Non-pigmented ciliary epithelial cell (primary cell): ENCODE measurements at regions not wholly inside any gene's neighbourhood (a gene's known extent, or its start where the extent isn't known, plus 50 kb on each side); places are given as distances from the start of the nearest gene placed in this dataset.
"Not testable (repeated sequence)": the region's sequence is repeated elsewhere in the genome, so short reads cannot be mapped to it uniquely, and the experiment has no call there.

ENCODE experiments used
- DNase-seq: peaks from one replicate; pipeline ENCODE4 v3.0.0-alpha.2; 2010; ENCODE audit warnings: low read depth

- no peak for DNase-seq
Observed at GRCh38 chr4:12172198-12172973, 743.7 kb upstream of the HS3ST1 start.

GRCh38 chr4:12170308-12170707 lies 741.6 kb upstream of the HS3ST1 start:
- DNase-seq: no peak

- DNase-seq: no peak
Observed at GRCh38 chr4:12165616-12166015, 736.9 kb upstream of the HS3ST1 start.

GRCh38 chr4:12146339-12146738 lies 717.6 kb upstream of the HS3ST1 start:
- DNase-seq: no peak

GRCh38 chr4:12145768-12146167 lies 717.1 kb upstream of the HS3ST1 start:
- DNase-seq: no peak

GRCh38 chr4:12145106-12145505 lies 716.4 kb upstream of the HS3ST1 start:
- DNase-seq: no peak

- DNase-seq: no peak
Observed at GRCh38 chr4:12144051-12144450, 715.4 kb upstream of the HS3ST1 start.

- no peak for DNase-seq
Observed at GRCh38 chr4:12140864-12141263, 712.2 kb upstream of the HS3ST1 start.

- no peak for DNase-seq
Observed at GRCh38 chr4:12139296-12139695, 710.6 kb upstream of the HS3ST1 start.

- DNase-seq: no peak
Observed at GRCh38 chr4:12138488-12138887, 709.8 kb upstream of the HS3ST1 start.

- DNase-seq: no peak
Observed at GRCh38 chr4:12137575-12137974, 708.9 kb upstream of the HS3ST1 start.

- DNase-seq: no peak
Observed at GRCh38 chr4:12126474-12126873, 697.8 kb upstream of the HS3ST1 start.

GRCh38 chr4:12124138-12124537 lies 695.4 kb upstream of the HS3ST1 start:
- no peak for DNase-seq

- DNase-seq: no peak
Observed at GRCh38 chr4:12123707-12124106, 695.0 kb upstream of the HS3ST1 start.

GRCh38 chr4:12122316-12122715 lies 693.6 kb upstream of the HS3ST1 start:
- no peak for DNase-seq

GRCh38 chr4:12120968-12121367 lies 692.3 kb upstream of the HS3ST1 start:
- no peak for DNase-seq

- no peak for DNase-seq
Observed at GRCh38 chr4:12118651-12119213, 690.0 kb upstream of the HS3ST1 start.

- no peak for DNase-seq
Observed at GRCh38 chr4:12116009-12116552, 687.4 kb upstream of the HS3ST1 start.

- DNase-seq: no peak
Observed at GRCh38 chr4:12110627-12111026, 681.9 kb upstream of the HS3ST1 start.

- not testable (repeated sequence) for DNase-seq
Observed at GRCh38 chr4:12109056-12109455, 680.4 kb upstream of the HS3ST1 start.

- no peak for DNase-seq
Observed at GRCh38 chr4:12105519-12105918, 676.8 kb upstream of the HS3ST1 start.

GRCh38 chr4:12089920-12090319 lies 661.2 kb upstream of the HS3ST1 start:
- not testable (repeated sequence) for DNase-seq

GRCh38 chr4:12084690-12085089 lies 656.0 kb upstream of the HS3ST1 start:
- no peak for DNase-seq

- DNase-seq: no peak
Observed at GRCh38 chr4:12071316-12071715, 642.6 kb upstream of the HS3ST1 start.
